ENCODE measurements at regions not wholly inside any gene's neighbourhood (a gene's known extent, or its start where the extent isn't known, plus 50 kb on each side); places are given as distances from the start of the nearest gene placed in this dataset.

DNA sequence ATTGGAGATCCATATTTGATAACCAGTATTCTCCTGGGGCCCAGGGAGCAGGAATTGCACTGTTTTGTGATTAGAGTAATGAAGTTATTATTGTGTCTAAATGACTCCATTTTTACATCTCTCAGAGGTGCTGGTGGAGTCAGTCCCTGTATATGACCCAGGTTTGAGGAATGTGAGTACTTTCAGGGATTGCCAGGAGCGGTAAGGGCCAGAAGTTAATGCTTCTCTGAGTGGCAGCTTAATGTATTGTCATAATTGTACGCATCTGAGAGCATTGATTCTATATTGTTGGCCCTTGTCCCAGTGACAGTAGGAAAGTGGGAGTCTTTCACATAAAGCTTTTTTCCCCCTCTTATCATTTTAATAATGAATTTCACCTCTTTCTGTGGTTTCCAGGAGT lies 146.2 kb downstream of the GATB start:
- Histone ChIP-seq H3K27me3 (ENCODE audit: control insufficient read depth, insufficient read depth, low read length) (no peaks in the 10 kb centered on the region), H3K4me3 (replicated peaks in 1 of 4; ENCODE audit: control extremely low read depth in 1 of 4, insufficient read depth in 1 of 4, low read depth in 3 of 4, low read length in 4 of 4) (no peak overlapping the region), H4K20me1 (ENCODE audit: control insufficient read depth, extremely low read depth, insufficient read depth, low read length) (no peaks in the 10 kb centered on the region), H3K27ac (ENCODE audit: insufficient read depth, low read length) (no peak overlapping the region), H3K9me3 (ENCODE audit: control insufficient read depth, insufficient read depth, low read depth, low read length) (no peaks in the 10 kb centered on the region), H3K79me2 (ENCODE audit: control insufficient read depth, insufficient read depth, low read length) (no peaks in the 10 kb centered on the region), H3K9ac (ENCODE audit: insufficient read depth, low read length) (no peak overlapping the region), H3K4me2 (ENCODE audit: extremely low read depth, insufficient read depth, low read length) (no peak overlapping the region), H2AFZ (ENCODE audit: low read length) (no peak overlapping the region), H3K36me3 (ENCODE audit: control insufficient read depth, insufficient read depth, low read length) (no peaks in the 10 kb centered on the region), H3K4me1 (ENCODE audit: control insufficient read depth, extremely low read depth, insufficient read depth, low read length) (no peaks in the 10 kb centered on the region)
- DNase-seq (ENCODE audit: low read depth in 2 of 2): no peak
- TF ChIP-seq EZH2 (IDR thresholded peaks at IDR 0.05; ENCODE audit: low read length, missing control alignments): no peak
- no peak for TF ChIP-seq CTCF (conservative IDR thresholded peaks at IDR 0.05 in 1 of 2, IDR thresholded peaks at IDR 0.05 in 1 of 2; ENCODE audit: low read depth in 1 of 2, low read length in 2 of 2)

DNA sequence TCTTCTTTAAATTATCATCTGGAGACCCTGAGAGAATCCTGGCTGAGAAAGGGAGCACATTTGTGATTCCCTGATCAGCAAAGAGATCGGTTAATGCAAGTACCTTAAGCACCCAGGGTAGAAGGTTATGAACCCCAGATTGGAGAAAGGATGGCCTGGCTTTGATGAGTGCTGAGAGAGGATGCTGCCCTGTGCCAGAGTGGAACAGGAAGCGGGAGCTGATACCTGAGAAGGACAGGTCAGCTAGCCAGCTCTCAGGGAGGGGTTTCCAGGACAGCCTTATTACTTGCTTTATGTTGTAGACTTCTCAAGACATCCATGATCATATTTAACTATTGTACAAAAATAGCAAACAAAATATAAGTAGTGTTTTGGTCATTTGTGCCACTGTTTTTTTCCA lies 141.9 kb downstream of the GATB start:
- DNase-seq (ENCODE audit: low read depth in 2 of 2): no peak
- Histone ChIP-seq H3K4me3 (replicated peaks in 1 of 4; ENCODE audit: control extremely low read depth in 1 of 4, insufficient read depth in 1 of 4, low read depth in 3 of 4, low read length in 4 of 4) (no peak overlapping the region), H3K9ac (ENCODE audit: insufficient read depth, low read length) (no peak overlapping the region), H3K79me2 (ENCODE audit: control insufficient read depth, insufficient read depth, low read length) (no peaks in the 10 kb centered on the region), H3K27me3 (ENCODE audit: control insufficient read depth, insufficient read depth, low read length) (no peaks in the 10 kb centered on the region), H3K4me2 (ENCODE audit: extremely low read depth, insufficient read depth, low read length) (no peak overlapping the region), H2AFZ (ENCODE audit: low read length) (no peak overlapping the region), H3K27ac (ENCODE audit: insufficient read depth, low read length) (no peak overlapping the region), H4K20me1 (ENCODE audit: control insufficient read depth, extremely low read depth, insufficient read depth, low read length) (no peaks in the 10 kb centered on the region), H3K9me3 (ENCODE audit: control insufficient read depth, insufficient read depth, low read depth, low read length) (no peaks in the 10 kb centered on the region), H3K4me1 (ENCODE audit: control insufficient read depth, extremely low read depth, insufficient read depth, low read length) (no peaks in the 10 kb centered on the region), H3K36me3 (ENCODE audit: control insufficient read depth, insufficient read depth, low read length) (no peaks in the 10 kb centered on the region)
- TF ChIP-seq EZH2 (IDR thresholded peaks at IDR 0.05; ENCODE audit: low read length, missing control alignments): no peak
- TF ChIP-seq CTCF (conservative IDR thresholded peaks at IDR 0.05 in 1 of 2, IDR thresholded peaks at IDR 0.05 in 1 of 2; ENCODE audit: low read depth in 1 of 2, low read length in 2 of 2): no peak

- Histone ChIP-seq H3K4me1 (ENCODE audit: control insufficient read depth, extremely low read depth, insufficient read depth, low read length) (peaks cover 3% of the 10 kb centered on the region), H3K27ac (ENCODE audit: insufficient read depth, low read length) (no peak overlapping the region), H3K9ac (ENCODE audit: insufficient read depth, low read length) (no peak overlapping the region), H2AFZ (ENCODE audit: low read length) (no peak overlapping the region), H3K36me3 (ENCODE audit: control insufficient read depth, insufficient read depth, low read length) (no peaks in the 10 kb centered on the region), H3K4me3 (replicated peaks in 1 of 4; ENCODE audit: control extremely low read depth in 1 of 4, insufficient read depth in 1 of 4, low read depth in 3 of 4, low read length in 4 of 4) (no peak overlapping the region), H3K4me2 (ENCODE audit: extremely low read depth, insufficient read depth, low read length) (no peak overlapping the region), H3K79me2 (ENCODE audit: control insufficient read depth, insufficient read depth, low read length) (no peaks in the 10 kb centered on the region), H4K20me1 (ENCODE audit: control insufficient read depth, extremely low read depth, insufficient read depth, low read length) (no peaks in the 10 kb centered on the region), H3K27me3 (ENCODE audit: control insufficient read depth, insufficient read depth, low read length) (peaks cover 2% of the 10 kb centered on the region), H3K9me3 (ENCODE audit: control insufficient read depth, insufficient read depth, low read depth, low read length) (no peaks in the 10 kb centered on the region)
- TF ChIP-seq CTCF (conservative IDR thresholded peaks at IDR 0.05 in 1 of 2, IDR thresholded peaks at IDR 0.05 in 1 of 2; ENCODE audit: low read depth in 1 of 2, low read length in 2 of 2) (no peak), EZH2 (IDR thresholded peaks at IDR 0.05; ENCODE audit: low read length, missing control alignments) (no peak)
- no peak for DNase-seq (ENCODE audit: low read depth in 2 of 2)
Measured at GRCh38 chr4:151620066-151620465, 140.7 kb downstream of the GATB start.

Measured in fibroblast of lung (primary cell).